ENCODE measurements at regions not wholly inside any gene's neighbourhood (a gene's known extent, or its start where the extent isn't known, plus 50 kb on each side); places are given as distances from the start of the nearest gene placed in this dataset.
"Not testable (repeated sequence)": the region's sequence is repeated elsewhere in the genome, so short reads cannot be mapped to it uniquely, and the experiment has no call there.

DNA sequence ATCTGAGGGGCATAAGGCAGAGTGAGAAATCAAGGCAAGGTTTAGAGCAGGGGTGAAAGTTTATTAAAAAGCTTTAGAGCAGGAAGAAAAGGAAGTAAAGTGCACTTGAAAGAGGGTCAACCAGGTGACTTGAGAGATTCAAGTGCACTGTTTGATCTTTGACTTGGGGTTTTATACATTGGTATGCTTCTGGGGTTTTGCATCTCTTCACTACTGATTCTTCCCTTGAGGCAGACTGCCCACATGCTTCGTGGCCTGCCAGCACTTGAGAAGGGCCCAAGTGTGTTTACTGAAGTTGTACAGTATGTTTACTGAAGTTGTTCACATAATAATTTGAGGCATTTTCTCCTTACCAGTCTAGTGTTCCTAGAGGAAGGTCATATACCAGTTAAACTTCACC, 367.0 kb upstream of the UBE2E2 start:
- Histone ChIP-seq H3K27ac (no peak overlapping the region), H3K4me1 (ENCODE audit: control insufficient read depth in 1 of 2, low read depth in 2 of 2) (no peaks in the 10 kb centered on the region), H3K9me3 (no peaks in the 10 kb centered on the region), H3K4me3 (no peak overlapping the region), H3K36me3 (no peaks in the 10 kb centered on the region), H3K27me3 (replicated peaks; ENCODE audit: insufficient read depth) (no peaks in the 10 kb centered on the region)
- TF ChIP-seq, protein P1, sequence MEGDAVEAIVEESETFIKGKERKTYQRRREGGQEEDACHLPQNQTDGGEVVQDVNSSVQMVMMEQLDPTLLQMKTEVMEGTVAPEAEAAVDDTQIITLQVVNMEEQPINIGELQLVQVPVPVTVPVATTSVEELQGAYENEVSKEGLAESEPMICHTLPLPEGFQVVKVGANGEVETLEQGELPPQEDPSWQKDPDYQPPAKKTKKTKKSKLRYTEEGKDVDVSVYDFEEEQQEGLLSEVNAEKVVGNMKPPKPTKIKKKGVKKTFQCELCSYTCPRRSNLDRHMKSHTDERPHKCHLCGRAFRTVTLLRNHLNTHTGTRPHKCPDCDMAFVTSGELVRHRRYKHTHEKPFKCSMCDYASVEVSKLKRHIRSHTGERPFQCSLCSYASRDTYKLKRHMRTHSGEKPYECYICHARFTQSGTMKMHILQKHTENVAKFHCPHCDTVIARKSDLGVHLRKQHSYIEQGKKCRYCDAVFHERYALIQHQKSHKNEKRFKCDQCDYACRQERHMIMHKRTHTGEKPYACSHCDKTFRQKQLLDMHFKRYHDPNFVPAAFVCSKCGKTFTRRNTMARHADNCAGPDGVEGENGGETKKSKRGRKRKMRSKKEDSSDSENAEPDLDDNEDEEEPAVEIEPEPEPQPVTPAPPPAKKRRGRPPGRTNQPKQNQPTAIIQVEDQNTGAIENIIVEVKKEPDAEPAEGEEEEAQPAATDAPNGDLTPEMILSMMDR (IDR thresholded peaks at IDR 0.05), result no peak
- ATAC-seq (ENCODE audit: insufficient number of reproducible peaks, low FRiP score, low read depth) (no peak), DNase-seq (ENCODE audit: low spot score) (no peak)

GRCh38 chr3:22843854-22844253, 359.3 kb upstream of the UBE2E2 start:
- peaks cover 3% of the 10 kb centered on the region for H3K9me3 ChIP-seq
- no peaks in the 10 kb centered on the region for H3K36me3 ChIP-seq
- no peaks in the 10 kb centered on the region for H3K4me1 ChIP-seq (ENCODE audit: control insufficient read depth in 1 of 2, low read depth in 2 of 2)
- H3K27me3 ChIP-seq (replicated peaks; ENCODE audit: insufficient read depth), result no peaks in the 10 kb centered on the region
- no peak overlapping the region for H3K27ac ChIP-seq
- ATAC-seq (ENCODE audit: insufficient number of reproducible peaks, low FRiP score, low read depth) (no peak), DNase-seq (ENCODE audit: low spot score) (no peak)
- TF ChIP-seq, protein P1 (IDR thresholded peaks at IDR 0.05), result no peak
- H3K4me3 ChIP-seq, result no peak overlapping the region

DNA sequence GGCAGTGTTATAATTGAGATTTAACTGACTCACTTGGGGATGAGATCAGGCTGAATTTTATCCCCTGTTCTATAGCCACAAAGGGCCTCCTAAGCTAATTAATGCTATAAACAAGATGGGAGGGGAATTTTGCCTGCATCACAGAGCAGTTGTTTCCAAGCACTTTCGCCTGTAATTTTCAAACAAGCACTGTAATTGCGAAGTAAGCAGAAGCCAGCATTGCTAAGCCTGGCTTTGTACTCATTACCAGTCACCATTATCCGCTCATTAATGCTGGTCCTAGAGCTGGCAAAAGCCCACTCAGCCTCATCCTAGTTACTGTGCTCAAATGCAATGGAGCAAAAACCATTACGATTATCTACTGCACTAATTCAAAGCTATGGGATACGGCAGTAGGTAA, 356.6 kb upstream of the UBE2E2 start:
- Histone ChIP-seq H3K4me3 (no peak overlapping the region), H3K4me1 (ENCODE audit: control insufficient read depth in 1 of 2, low read depth in 2 of 2) (no peaks in the 10 kb centered on the region), H3K36me3 (no peaks in the 10 kb centered on the region), H3K9me3 (peaks cover 2% of the 10 kb centered on the region), H3K27ac (no peak overlapping the region), H3K27me3 (replicated peaks; ENCODE audit: insufficient read depth) (no peaks in the 10 kb centered on the region)
- DNase-seq (ENCODE audit: low spot score), result no peak
- ATAC-seq (ENCODE audit: insufficient number of reproducible peaks, low FRiP score, low read depth), result no peak
- TF ChIP-seq, protein P1 (IDR thresholded peaks at IDR 0.05), result no peak

GRCh38 chr3:22849583-22849982, 353.5 kb upstream of the UBE2E2 start:
- H3K36me3 ChIP-seq; H3K9me3 ChIP-seq; H3K4me1 ChIP-seq (ENCODE audit: control insufficient read depth in 1 of 2, low read depth in 2 of 2); H3K27ac ChIP-seq; H3K27me3 ChIP-seq (replicated peaks; ENCODE audit: insufficient read depth); ATAC-seq (ENCODE audit: insufficient number of reproducible peaks, low FRiP score, low read depth); DNase-seq (ENCODE audit: low spot score); H3K4me3 ChIP-seq: not testable (repeated sequence)

DNA sequence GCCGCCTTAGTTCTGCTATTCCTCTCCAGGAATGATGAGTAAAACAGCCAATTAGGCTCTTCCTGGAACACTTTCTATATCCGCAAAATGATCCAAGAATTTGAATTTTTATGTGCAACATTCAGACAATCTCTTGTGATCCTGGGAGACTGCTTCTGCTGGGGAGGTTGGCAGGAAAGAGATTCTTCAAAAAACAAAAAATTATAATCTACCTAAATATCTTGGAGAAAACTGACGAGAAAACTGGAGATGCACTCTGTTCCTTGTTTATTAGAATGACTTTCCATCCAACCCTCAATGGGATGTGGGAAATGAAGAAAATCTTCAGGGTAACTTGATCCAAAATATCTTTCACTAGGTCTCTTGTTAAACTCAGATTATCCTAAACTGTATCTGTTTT, 346.3 kb upstream of the UBE2E2 start:
- no peak for ATAC-seq (ENCODE audit: insufficient number of reproducible peaks, low FRiP score, low read depth)
- TF ChIP-seq, protein P1 (IDR thresholded peaks at IDR 0.05), result no peak

DNA sequence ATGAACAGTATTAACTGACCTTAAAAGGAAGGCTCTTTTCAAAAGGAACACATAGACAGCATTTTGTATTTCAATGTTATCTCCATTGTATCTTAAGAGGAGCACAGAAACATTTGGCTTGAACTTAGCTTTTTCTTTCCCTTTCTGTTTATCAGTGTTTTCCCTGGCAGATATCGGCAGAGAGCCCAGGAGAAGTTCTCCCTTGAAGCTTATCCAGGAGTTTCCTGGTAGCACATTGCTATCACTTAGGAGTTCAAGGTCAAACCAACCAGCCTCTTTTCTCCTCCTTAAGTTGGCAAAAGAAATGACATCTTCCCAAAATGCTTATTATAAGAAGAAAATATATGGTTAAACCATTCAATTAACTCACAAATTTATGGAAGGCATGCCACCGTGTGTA, 344.6 kb upstream of the UBE2E2 start:
- Histone ChIP-seq H3K36me3 (no peaks in the 10 kb centered on the region), H3K4me3 (no peak overlapping the region), H3K27me3 (replicated peaks; ENCODE audit: insufficient read depth) (no peaks in the 10 kb centered on the region), H3K4me1 (ENCODE audit: control insufficient read depth in 1 of 2, low read depth in 2 of 2) (no peaks in the 10 kb centered on the region), H3K9me3 (no peaks in the 10 kb centered on the region), H3K27ac (no peak overlapping the region)
- DNase-seq (ENCODE audit: low spot score) (no peak), ATAC-seq (ENCODE audit: insufficient number of reproducible peaks, low FRiP score, low read depth) (no peak)
- TF ChIP-seq, protein P1 (IDR thresholded peaks at IDR 0.05), result no peak

More for the DNA sequence above, 346.3 kb upstream of the UBE2E2 start:
- Histone ChIP-seq H3K27me3 (replicated peaks; ENCODE audit: insufficient read depth) (no peaks in the 10 kb centered on the region), H3K36me3 (no peaks in the 10 kb centered on the region), H3K9me3 (no peaks in the 10 kb centered on the region), H3K4me1 (ENCODE audit: control insufficient read depth in 1 of 2, low read depth in 2 of 2) (no peaks in the 10 kb centered on the region), H3K4me3 (no peak overlapping the region), H3K27ac (no peak overlapping the region)
- no peak for DNase-seq (ENCODE audit: low spot score)

All from thoracic aorta (tissue), 2 donors.